Psoas muscle (tissue), 7 donors: ENCODE measurements at regions not wholly inside any gene's neighbourhood (a gene's known extent, or its start where the extent isn't known, plus 50 kb on each side); places are given as distances from the start of the nearest gene placed in this dataset.

Source experiments
- ATAC-seq, 4 donors: fragments of 200-7000 bp; cut with Tn5 transposase; one replicate each; pipeline ENCODE4 v1.9.1; 2020; ENCODE audit warnings: moderate library complexity in 3 of 4, mild to moderate bottlenecking in 2 of 4
- DNase-seq, 2 donors: peaks; one replicate each; pipeline ENCODE4 v3.0.0-alpha.2; 2020
- H3K27ac ChIP-seq: fragments of 200-600 bp; one replicate; pipeline ENCODE4 v1.8.0; 2022
- H3K27me3 ChIP-seq, 3 donors: fragments of 200-600 bp in 1 of 3; one replicate each; pipeline versions ENCODE4 v1.6.1 to v1.8.0; 2013 to 2022; ENCODE audit warnings: low read length in 2 of 3, mild to moderate bottlenecking in 2 of 3, moderate library complexity in 1 of 3; ENCODE audit not compliant: insufficient read depth in 3 of 3
- H3K36me3 ChIP-seq, 2 donors: fragments of 200-600 bp in 1 of 2; one replicate each; pipeline versions ENCODE4 v1.6.1 to v1.8.0; 2013 to 2022; ENCODE audit warnings: low read depth in 1 of 2, mild to moderate bottlenecking in 1 of 2, moderate library complexity in 1 of 2; ENCODE audit not compliant: insufficient read depth in 1 of 2
- H3K4me1 ChIP-seq: fragments of 200-600 bp; one replicate; pipeline ENCODE4 v1.8.0; 2022
- H3K4me3 ChIP-seq: fragments of 200-600 bp; one replicate; pipeline ENCODE4 v1.8.0; 2022; ENCODE audit warnings: mild to moderate bottlenecking
- H3K9me3 ChIP-seq: fragments of 200-600 bp; one replicate; pipeline ENCODE4 v1.8.0; 2022
- WGBS, 3 donors: extraction: QIAGEN DNeasy Blood & Tissue Kit; methylation state at CpG; one replicate each; pipeline versions ENCODE4 v1.1.6 to v1.1.7; 2013; 5-methylcytosine and 5-hydroxymethylcytosine counted together
- intact Hi-C, 2 donors: fragments of 100-400 bp; cut with DNase I; formaldehyde crosslinking; loops; one replicate each; pipeline versions ENCODE4 v1.11.0 to v1.14.2; 2022
- TF ChIP-seq, protein P1 (sequence below): fragments of 200-600 bp; IDR thresholded peaks from one replicate; pipeline ENCODE4 v1.8.0; 2022; ENCODE audit warnings: antibody characterized with exemption
- donor health status: healthy with polysubstance abuse.
- donor health status: DM: no; HTN: no; CAD: no; lungs with moderate emphysema.
- donor health status: Bipolar disorder and iron deficiency.
- donor health status: healthy.
- donor health status: DM: yes; HTN: yes; CAD: no.
- donor health status: DM: no; HTN: no; CAD: no.
- donor health status: DM: yes; HTN: yes; CAD: no.

- no peak overlapping the region for H3K27ac ChIP-seq
- no peaks in the 10 kb centered on the region for H3K27me3 ChIP-seq
- H3K4me3 ChIP-seq: no peak overlapping the region
- TF ChIP-seq, protein P1, sequence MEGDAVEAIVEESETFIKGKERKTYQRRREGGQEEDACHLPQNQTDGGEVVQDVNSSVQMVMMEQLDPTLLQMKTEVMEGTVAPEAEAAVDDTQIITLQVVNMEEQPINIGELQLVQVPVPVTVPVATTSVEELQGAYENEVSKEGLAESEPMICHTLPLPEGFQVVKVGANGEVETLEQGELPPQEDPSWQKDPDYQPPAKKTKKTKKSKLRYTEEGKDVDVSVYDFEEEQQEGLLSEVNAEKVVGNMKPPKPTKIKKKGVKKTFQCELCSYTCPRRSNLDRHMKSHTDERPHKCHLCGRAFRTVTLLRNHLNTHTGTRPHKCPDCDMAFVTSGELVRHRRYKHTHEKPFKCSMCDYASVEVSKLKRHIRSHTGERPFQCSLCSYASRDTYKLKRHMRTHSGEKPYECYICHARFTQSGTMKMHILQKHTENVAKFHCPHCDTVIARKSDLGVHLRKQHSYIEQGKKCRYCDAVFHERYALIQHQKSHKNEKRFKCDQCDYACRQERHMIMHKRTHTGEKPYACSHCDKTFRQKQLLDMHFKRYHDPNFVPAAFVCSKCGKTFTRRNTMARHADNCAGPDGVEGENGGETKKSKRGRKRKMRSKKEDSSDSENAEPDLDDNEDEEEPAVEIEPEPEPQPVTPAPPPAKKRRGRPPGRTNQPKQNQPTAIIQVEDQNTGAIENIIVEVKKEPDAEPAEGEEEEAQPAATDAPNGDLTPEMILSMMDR: no peak
- intact Hi-C loops: no loop called here
- peaks cover 10% of the 10 kb centered on the region for H3K4me1 ChIP-seq
- DNase-seq (no peak), ATAC-seq (no peak)
- no peaks in the 10 kb centered on the region for H3K9me3 ChIP-seq
- H3K36me3 ChIP-seq: no peaks in the 10 kb centered on the region
- WGBS, 3 donors: 96 to 100% (median 97%) methylated on average over 3 of the region's 3 CpGs
These were observed 73.1 kb upstream of the PRDX6 start for GRCh38 chr1:173403996-173404395.

DNA sequence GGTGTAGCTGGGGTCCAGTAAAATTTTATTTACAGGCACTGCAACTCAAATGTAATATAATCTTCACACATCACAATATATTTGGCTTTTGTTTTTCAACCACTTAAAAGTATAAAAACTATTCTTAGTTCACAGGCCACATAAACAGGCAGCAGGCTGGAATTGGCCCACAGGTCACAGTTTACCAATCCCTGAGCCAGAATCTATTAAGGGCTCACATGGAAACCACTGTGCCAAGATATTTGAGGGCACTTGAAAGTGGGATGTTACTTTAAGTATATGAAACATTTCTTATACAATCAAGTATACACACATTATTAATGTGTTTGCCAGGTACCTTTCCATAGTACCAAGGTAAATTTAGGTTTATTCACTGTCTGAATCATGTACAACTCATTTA lies 71.9 kb upstream of the PRDX6 start:
- intact Hi-C loops: no loop called here
- DNase-seq: no peak
- peaks cover 10% of the 10 kb centered on the region for H3K4me1 ChIP-seq
- peak in 3 of 4 donors; percentile 51 to 65 (median 60) for ATAC-seq
- no peak overlapping the region for H3K4me3 ChIP-seq
- H3K36me3 ChIP-seq: no peaks in the 10 kb centered on the region
- H3K27ac ChIP-seq: peak overlapping the region; percentile 2
- no peaks in the 10 kb centered on the region for H3K27me3 ChIP-seq
- TF ChIP-seq, protein P1: no peak
- no peaks in the 10 kb centered on the region for H3K9me3 ChIP-seq

DNA sequence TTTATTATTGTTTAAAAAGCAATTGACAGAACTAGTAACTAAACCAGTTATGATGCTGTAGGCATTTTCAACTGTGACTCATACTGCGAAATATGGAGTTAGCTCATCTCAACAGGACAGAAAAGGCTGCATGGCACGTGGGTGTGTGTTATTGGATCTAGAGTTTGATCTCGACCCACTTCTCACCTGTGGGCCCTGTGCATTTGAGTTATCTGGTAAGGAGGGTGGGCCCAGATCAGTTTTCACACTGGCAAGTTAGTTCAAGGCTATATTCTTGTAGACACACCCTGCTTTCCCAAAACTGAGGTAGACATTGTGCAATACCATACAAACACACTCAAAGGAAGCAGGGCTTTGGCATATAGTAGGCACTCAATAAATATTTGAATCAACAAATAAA lies 71.3 kb upstream of the PRDX6 start:
- DNase-seq (no peak), ATAC-seq (peak; percentile 64 to 84 (median 83))
- intact Hi-C loops: no loop called here
- TF ChIP-seq, protein P1: no peak
- 48 to 62% (median 53%) methylated on average over 3 of the region's 3 CpGs for WGBS, 3 donors
- no peak overlapping the region for H3K4me3 ChIP-seq
- peaks cover 10% of the 10 kb centered on the region for H3K4me1 ChIP-seq
- no peaks in the 10 kb centered on the region for H3K27me3 ChIP-seq
- no peaks in the 10 kb centered on the region for H3K36me3 ChIP-seq
- peak overlapping the region; percentile 2 for H3K27ac ChIP-seq
- H3K9me3 ChIP-seq: no peaks in the 10 kb centered on the region

DNA sequence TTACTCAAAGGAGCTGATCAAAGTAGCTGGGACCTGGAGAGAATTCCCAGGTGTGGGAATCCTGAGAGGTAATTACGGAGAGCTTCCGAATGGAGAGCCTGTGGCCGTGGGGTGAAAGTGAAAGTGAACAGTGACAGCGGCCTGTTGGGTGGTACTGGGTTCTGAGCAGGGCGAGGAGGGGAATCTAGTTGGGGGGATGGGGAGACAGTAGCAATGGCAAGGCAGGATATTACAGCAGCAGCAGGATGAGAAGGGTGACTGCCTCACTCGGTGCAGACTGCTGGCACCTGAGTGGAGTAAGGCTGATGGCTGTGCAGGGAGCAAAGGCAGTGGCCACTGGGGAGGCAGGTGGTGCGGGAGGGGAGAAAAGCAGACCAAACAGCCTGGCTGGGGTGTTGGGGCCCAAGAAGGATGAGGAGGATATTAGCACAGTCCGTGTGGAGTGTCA lies 70.3 kb upstream of the PRDX6 start:
- 55 to 75% (median 69%) methylated on average over 8 of the region's 8 CpGs for WGBS, 3 donors
- TF ChIP-seq, protein P1: no peak
- H3K27me3 ChIP-seq: no peaks in the 10 kb centered on the region
- no peaks in the 10 kb centered on the region for H3K36me3 ChIP-seq
- intact Hi-C loops: no loop called here
- ATAC-seq: peak in 3 of 4 donors; percentile 41 to 50 (median 43)
- peaks cover 10% of the 10 kb centered on the region for H3K4me1 ChIP-seq
- no peak overlapping the region for H3K27ac ChIP-seq
- DNase-seq: no peak
- peak overlapping the region; percentile 38 for H3K4me3 ChIP-seq
- no peaks in the 10 kb centered on the region for H3K9me3 ChIP-seq

DNA sequence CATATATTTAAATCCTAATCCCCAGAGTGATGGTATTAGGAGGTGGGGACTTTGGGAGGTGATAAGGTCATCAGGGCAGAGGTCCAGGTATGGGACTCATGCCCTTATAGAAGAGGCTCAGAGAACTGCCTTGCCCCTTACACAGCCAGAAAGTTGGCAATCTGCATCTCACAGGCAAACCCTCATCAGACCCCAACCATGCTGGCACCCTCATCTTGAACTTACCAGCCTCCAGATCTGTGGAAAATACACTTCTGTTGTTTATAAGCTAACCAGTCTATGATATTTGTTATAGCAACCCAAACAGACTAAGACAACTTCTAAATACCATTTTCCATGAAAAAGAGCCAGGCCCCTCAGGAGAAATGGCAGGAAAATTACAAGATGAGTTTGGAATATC lies 69.3 kb upstream of the PRDX6 start:
- intact Hi-C loops: no loop called here
- TF ChIP-seq, protein P1: no peak
- ATAC-seq: no peak

More for the DNA sequence above, 69.3 kb upstream of the PRDX6 start:
- Histone ChIP-seq H3K4me3 (no peak overlapping the region), H3K36me3 (no peaks in the 10 kb centered on the region), H3K4me1 (peaks cover 10% of the 10 kb centered on the region), H3K9me3 (no peaks in the 10 kb centered on the region), H3K27me3 (no peaks in the 10 kb centered on the region), H3K27ac (no peak overlapping the region)
- DNase-seq: no peak
